OCI-LY1 (cell line): ENCODE measurements at regions not wholly inside any gene's neighbourhood (a gene's known extent, or its start where the extent isn't known, plus 50 kb on each side); places are given as distances from the start of the nearest gene placed in this dataset.
"Not testable (repeated sequence)": the region's sequence is repeated elsewhere in the genome, so short reads cannot be mapped to it uniquely, and the experiment has no call there.

Source experiments
- H2AFZ ChIP-seq: fragments of 200-600 bp; sonication (generic), shearing (Covaris generic); 2 replicates; pipeline ENCODE4 v1.6.0; 2014; ENCODE audit warnings: antibody characterized with exemption, mild to moderate bottlenecking, low read length
- H3F3A ChIP-seq: fragments of 200-600 bp; sonication (generic), shearing (Covaris generic); 2 replicates; pipeline ENCODE4 v1.6.0; 2014; ENCODE audit warnings: mild to moderate bottlenecking, antibody characterized with exemption, low read length, moderate library complexity; ENCODE audit not compliant: insufficient read depth
- H3K27ac ChIP-seq: fragments of 200-600 bp; sonication (generic); 2 replicates; pipeline ENCODE4 v1.5.1; 2014; ENCODE audit warnings: low read length, mixed run types, mild to moderate bottlenecking, low read depth; ENCODE audit not compliant: poor library complexity, severe bottlenecking
- H3K27me3 ChIP-seq: fragments of 200-600 bp; sonication (generic); 2 replicates; pipeline ENCODE4 v1.6.0; 2014; ENCODE audit warnings: antibody characterized with exemption, mild to moderate bottlenecking, low read length, moderate library complexity; ENCODE audit not compliant: insufficient read depth
- H3K36me3 ChIP-seq: fragments of 200-600 bp; sonication (generic); 2 replicates; pipeline ENCODE4 v1.6.1; 2014; ENCODE audit warnings: mild to moderate bottlenecking, antibody characterized with exemption, low read length, moderate library complexity, mixed read lengths; ENCODE audit not compliant: insufficient read depth
- H3K4me1 ChIP-seq: fragments of 200-600 bp; sonication (generic); 2 replicates; pipeline ENCODE4 v1.5.1; 2014; ENCODE audit warnings: mild to moderate bottlenecking, low read length, moderate library complexity; ENCODE audit not compliant: insufficient read depth, severe bottlenecking
- H3K4me2 ChIP-seq: fragments of 200-600 bp; sonication (generic), shearing (Covaris generic); 2 replicates; pipeline ENCODE4 v1.6.1; 2014; ENCODE audit warnings: low read length
- H3K4me3 ChIP-seq: fragments of 200-600 bp; sonication (generic); 2 replicates; pipeline ENCODE4 v1.5.1; 2014; ENCODE audit warnings: low read length, low read depth, mild to moderate bottlenecking, mixed read lengths; ENCODE audit not compliant: poor library complexity, severe bottlenecking
- H3K79me2 ChIP-seq: fragments of 200-600 bp; shearing (Covaris generic); 2 replicates; pipeline ENCODE4 v1.6.1; 2016; ENCODE audit warnings: mixed run types, low read length, mixed read lengths; ENCODE audit not compliant: insufficient read depth
- H3K9ac ChIP-seq: fragments of 200-600 bp; sonication (generic), shearing (Covaris generic); 2 replicates; pipeline ENCODE4 v1.6.1; 2014; ENCODE audit warnings: mild to moderate bottlenecking, low read length, mixed read lengths
- H3K9me2 ChIP-seq: fragments of 200-600 bp; sonication (generic), shearing (Covaris generic); 2 replicates; pipeline ENCODE4 v1.6.1; 2014; ENCODE audit warnings: low read depth, mild to moderate bottlenecking, low read length, mixed read lengths
- H3K9me3 ChIP-seq: fragments of 200-600 bp; shearing (Covaris generic); 2 replicates; pipeline ENCODE4 v1.6.1; 2014; ENCODE audit warnings: low read length, mixed read lengths
- H4K20me1 ChIP-seq: fragments of 200-600 bp; sonication (generic), shearing (Covaris generic); 2 replicates; pipeline ENCODE4 v1.6.0; 2016; ENCODE audit warnings: mild to moderate bottlenecking, low read length; ENCODE audit not compliant: insufficient read depth
- EZH2 ChIP-seq: fragments of 200-600 bp; sonication (generic), shearing (Covaris generic); IDR thresholded peaks from 2 replicates; pipeline ENCODE4 v1.8.0; 2017; ENCODE audit warnings: borderline replicate concordance, mixed run types, mild to moderate bottlenecking, antibody characterized with exemption, low read length, moderate library complexity, mixed read lengths
- TF ChIP-seq, protein P1 (sequence below): fragments of 200-600 bp; sonication (generic), shearing (Covaris generic); IDR thresholded peaks from 2 replicates; pipeline ENCODE4 v1.5.1; 2017; ENCODE audit warnings: mild to moderate bottlenecking, antibody characterized with exemption, low read length, moderate library complexity, mixed read lengths

GRCh38 chr21:33146467-33146866 lies 76.5 kb downstream of the OLIG1 start:
- no peaks in the 10 kb centered on the region for H3F3A ChIP-seq
- no peak overlapping the region for H3K4me2 ChIP-seq
- H3K27me3 ChIP-seq: peaks cover 14% of the 10 kb centered on the region; the same call in 1 of the 2 replicates
- H3K4me1 ChIP-seq: no peaks in the 10 kb centered on the region
- no peaks in the 10 kb centered on the region for H4K20me1 ChIP-seq
- H2AFZ ChIP-seq: no peak overlapping the region
- H3K79me2 ChIP-seq: no peaks in the 10 kb centered on the region
- no peak overlapping the region for H3K9ac ChIP-seq
- H3K9me3 ChIP-seq: no peaks in the 10 kb centered on the region
- TF ChIP-seq, protein P1, sequence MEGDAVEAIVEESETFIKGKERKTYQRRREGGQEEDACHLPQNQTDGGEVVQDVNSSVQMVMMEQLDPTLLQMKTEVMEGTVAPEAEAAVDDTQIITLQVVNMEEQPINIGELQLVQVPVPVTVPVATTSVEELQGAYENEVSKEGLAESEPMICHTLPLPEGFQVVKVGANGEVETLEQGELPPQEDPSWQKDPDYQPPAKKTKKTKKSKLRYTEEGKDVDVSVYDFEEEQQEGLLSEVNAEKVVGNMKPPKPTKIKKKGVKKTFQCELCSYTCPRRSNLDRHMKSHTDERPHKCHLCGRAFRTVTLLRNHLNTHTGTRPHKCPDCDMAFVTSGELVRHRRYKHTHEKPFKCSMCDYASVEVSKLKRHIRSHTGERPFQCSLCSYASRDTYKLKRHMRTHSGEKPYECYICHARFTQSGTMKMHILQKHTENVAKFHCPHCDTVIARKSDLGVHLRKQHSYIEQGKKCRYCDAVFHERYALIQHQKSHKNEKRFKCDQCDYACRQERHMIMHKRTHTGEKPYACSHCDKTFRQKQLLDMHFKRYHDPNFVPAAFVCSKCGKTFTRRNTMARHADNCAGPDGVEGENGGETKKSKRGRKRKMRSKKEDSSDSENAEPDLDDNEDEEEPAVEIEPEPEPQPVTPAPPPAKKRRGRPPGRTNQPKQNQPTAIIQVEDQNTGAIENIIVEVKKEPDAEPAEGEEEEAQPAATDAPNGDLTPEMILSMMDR: no peak
- TF ChIP-seq EZH2: no peak
- no peak overlapping the region for H3K4me3 ChIP-seq
- no peaks in the 10 kb centered on the region for H3K9me2 ChIP-seq
- H3K36me3 ChIP-seq: no peaks in the 10 kb centered on the region
- no peak overlapping the region for H3K27ac ChIP-seq

GRCh38 chr21:33149181-33149580 lies 79.2 kb downstream of the OLIG1 start:
- no peaks in the 10 kb centered on the region for H3K36me3 ChIP-seq
- H3K4me1 ChIP-seq: no peaks in the 10 kb centered on the region
- H3K27me3 ChIP-seq: peaks cover 11% of the 10 kb centered on the region; the same call in 1 of the 2 replicates
- TF ChIP-seq EZH2: no peak
- TF ChIP-seq, protein P1: no peak
- no peaks in the 10 kb centered on the region for H3K9me3 ChIP-seq
- no peaks in the 10 kb centered on the region for H3K79me2 ChIP-seq
- no peak overlapping the region for H3K4me2 ChIP-seq
- H3K9ac ChIP-seq: no peak overlapping the region
- H3F3A ChIP-seq: no peaks in the 10 kb centered on the region
- H3K4me3 ChIP-seq: no peak overlapping the region
- H3K9me2 ChIP-seq: no peaks in the 10 kb centered on the region
- H4K20me1 ChIP-seq: no peaks in the 10 kb centered on the region
- H3K27ac ChIP-seq: no peak overlapping the region
- no peak overlapping the region for H2AFZ ChIP-seq

DNA sequence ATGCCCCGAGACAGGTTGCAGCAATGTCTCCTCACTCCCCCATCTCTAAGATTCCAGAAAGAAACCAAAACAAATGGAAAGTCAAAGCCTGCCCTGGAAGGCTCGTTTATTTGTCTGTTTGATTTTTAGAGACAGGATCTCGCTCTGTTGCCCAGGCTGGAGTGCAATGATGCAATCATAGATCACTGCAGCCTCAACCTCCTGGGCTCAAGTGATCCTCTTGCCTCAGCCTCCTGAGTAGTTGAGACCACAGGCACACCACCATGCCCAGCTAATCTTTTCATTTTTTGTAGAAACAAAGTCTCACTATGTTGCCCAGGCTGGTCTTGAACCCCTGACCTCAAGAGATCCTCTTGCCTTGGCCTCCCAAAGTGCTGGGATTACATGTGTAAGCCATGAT lies 78.8 kb upstream of the IFNAR2 start:
- not testable (repeated sequence) for H3K4me1 ChIP-seq, H3F3A ChIP-seq, H3K9ac ChIP-seq, H3K9me3 ChIP-seq, H2AFZ ChIP-seq, H3K9me2 ChIP-seq, H3K36me3 ChIP-seq, H3K27ac ChIP-seq, H4K20me1 ChIP-seq, H3K4me3 ChIP-seq, H3K79me2 ChIP-seq, H3K4me2 ChIP-seq
- peaks cover 11% of the 10 kb centered on the region; the same call in 1 of the 2 replicates for H3K27me3 ChIP-seq

DNA sequence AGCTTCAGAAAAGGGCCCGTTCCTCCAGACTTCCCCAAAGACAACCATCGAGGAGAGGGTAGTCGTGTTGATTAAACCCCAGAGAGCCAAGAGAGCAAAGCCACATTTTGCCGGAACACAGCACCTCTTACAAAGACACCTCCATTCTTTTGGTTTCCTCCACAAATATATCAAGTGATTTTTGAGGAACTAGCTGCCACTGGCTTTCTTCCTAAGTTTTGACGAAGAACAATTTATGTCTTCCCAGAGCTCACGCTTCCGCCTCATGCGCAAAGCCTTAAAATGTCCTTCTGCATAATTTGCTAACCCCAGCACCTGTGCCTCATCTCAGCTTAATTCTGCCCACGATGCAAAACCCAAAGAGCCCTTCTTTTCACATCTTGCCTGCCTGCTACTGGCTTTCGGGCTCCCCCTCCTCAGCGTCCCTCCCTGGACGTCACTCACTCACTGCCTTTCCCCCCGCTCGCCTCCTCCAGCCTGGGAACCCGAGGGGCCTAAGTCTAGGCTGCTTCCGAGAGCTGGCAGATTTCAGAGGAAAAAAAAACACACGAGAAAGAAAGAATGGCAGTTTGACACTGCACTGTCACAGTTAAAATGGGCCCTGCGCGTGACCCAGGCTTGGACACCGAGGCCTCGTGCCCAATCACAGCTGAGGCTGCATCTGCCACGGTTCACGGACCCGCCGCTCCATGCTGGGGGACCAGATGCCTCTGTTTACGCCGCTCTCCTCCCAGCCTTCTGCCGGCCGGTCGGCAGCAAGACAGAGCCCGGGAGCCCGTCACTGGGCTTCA lies 77.6 kb upstream of the IFNAR2 start:
- Histone ChIP-seq H3F3A (no peaks in the 10 kb centered on the region), H3K4me1 (no peaks in the 10 kb centered on the region), H2AFZ (no peak overlapping the region), H3K27ac (no peak overlapping the region), H3K4me2 (no peak overlapping the region), H3K9me3 (no peaks in the 10 kb centered on the region), H3K27me3 (peaks cover 11% of the 10 kb centered on the region; the same call in 1 of the 2 replicates), H3K36me3 (no peaks in the 10 kb centered on the region), H3K9ac (no peak overlapping the region), H4K20me1 (no peaks in the 10 kb centered on the region), H3K79me2 (no peaks in the 10 kb centered on the region), H3K9me2 (no peaks in the 10 kb centered on the region), H3K4me3 (no peak overlapping the region)
- no peak for TF ChIP-seq EZH2
- TF ChIP-seq, protein P1: no peak
